LoVo (cell line): ENCODE measurements at regions not wholly inside any gene's neighbourhood (a gene's known extent, or its start where the extent isn't known, plus 50 kb on each side); places are given as distances from the start of the nearest gene placed in this dataset.
A peak's percentile ranks its signal among the peaks of the same experiment; 100 is the strongest.
"Not testable (repeated sequence)": the region's sequence is repeated elsewhere in the genome, so short reads cannot be mapped to it uniquely, and the experiment has no call there.

Experiments
- DNase-seq: peaks from one replicate; pipeline ENCODE4 v3.0.0-alpha.2; 2016; ENCODE audit warnings: low spot score

GRCh38 chr4:134505511-134505910, 303.9 kb upstream of the PABPC4L start:
- DNase-seq: no peak

- DNase-seq: no peak
These were observed 300.5 kb upstream of the PABPC4L start for GRCh38 chr4:134501973-134502643.

GRCh38 chr4:134501488-134501887, 299.9 kb upstream of the PABPC4L start:
- DNase-seq: not testable (repeated sequence)

GRCh38 chr4:134499074-134499473, 297.5 kb upstream of the PABPC4L start:
- DNase-seq: no peak

GRCh38 chr4:134490863-134491262, 289.3 kb upstream of the PABPC4L start:
- DNase-seq: no peak

GRCh38 chr4:134483514-134483913, 281.9 kb upstream of the PABPC4L start:
- not testable (repeated sequence) for DNase-seq

GRCh38 chr4:134471569-134471968, 270.0 kb upstream of the PABPC4L start:
- no peak for DNase-seq

- DNase-seq: peak; percentile 34
These were observed 269.0 kb upstream of the PABPC4L start for GRCh38 chr4:134470544-134470943.

GRCh38 chr4:134465417-134465816, 263.8 kb upstream of the PABPC4L start:
- no peak for DNase-seq

GRCh38 chr4:134463771-134464170, 262.2 kb upstream of the PABPC4L start:
- DNase-seq: no peak

GRCh38 chr4:134426821-134427220, 225.2 kb upstream of the PABPC4L start:
- DNase-seq: no peak

GRCh38 chr4:134425756-134426155, 224.2 kb upstream of the PABPC4L start:
- no peak for DNase-seq

GRCh38 chr4:134422776-134423175, 221.2 kb upstream of the PABPC4L start:
- DNase-seq: no peak

GRCh38 chr4:134421734-134422133, 220.1 kb upstream of the PABPC4L start:
- DNase-seq: no peak

- no peak for DNase-seq
These were observed 207.3 kb upstream of the PABPC4L start for GRCh38 chr4:134408897-134409296.

- DNase-seq: no peak
These were observed 200.2 kb upstream of the PABPC4L start for GRCh38 chr4:134401798-134402197.

- no peak for DNase-seq
These were observed 192.0 kb upstream of the PABPC4L start for GRCh38 chr4:134393592-134393991.

- DNase-seq: no peak
These were observed 188.7 kb upstream of the PABPC4L start for GRCh38 chr4:134390319-134390718.

GRCh38 chr4:134388351-134388750, 186.8 kb upstream of the PABPC4L start:
- DNase-seq: no peak

GRCh38 chr4:134382478-134383227, 181.1 kb upstream of the PABPC4L start:
- no peak for DNase-seq

GRCh38 chr4:134375775-134376174, 174.2 kb upstream of the PABPC4L start:
- no peak for DNase-seq

- no peak for DNase-seq
These were observed 164.3 kb upstream of the PABPC4L start for GRCh38 chr4:134365852-134366251.

GRCh38 chr4:134364928-134365327, 163.3 kb upstream of the PABPC4L start:
- no peak for DNase-seq

GRCh38 chr4:134345244-134345643, 143.7 kb upstream of the PABPC4L start:
- DNase-seq: no peak
